HG03066 (cell line): ENCODE measurements at regions not wholly inside any gene's neighbourhood (a gene's known extent, or its start where the extent isn't known, plus 50 kb on each side); places are given as distances from the start of the nearest gene placed in this dataset.

Experiments used
- ATAC-seq: cut with Tn5 transposase; IDR thresholded peaks from one replicate; pipeline ENCODE4 v1.9.1; 2021; ENCODE audit warnings: low read depth; ENCODE audit not compliant: unreplicated experiment

DNA sequence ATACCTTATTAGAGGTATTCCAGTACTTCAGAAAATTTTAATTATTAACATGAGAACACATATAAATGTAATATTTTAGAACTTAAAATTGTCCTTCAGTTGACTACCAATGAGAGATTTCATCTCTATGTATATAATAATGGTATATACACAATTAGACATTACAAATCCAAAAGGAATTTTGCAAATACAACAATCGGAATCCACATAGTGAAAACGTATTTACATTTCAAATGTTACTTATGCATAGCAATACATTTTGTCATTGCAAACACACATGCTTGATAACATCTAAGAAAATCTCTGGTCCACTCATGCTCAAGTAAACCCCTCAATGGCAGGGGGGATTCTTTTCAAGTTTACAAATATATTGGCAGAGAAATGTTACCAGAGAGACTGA lies 2345.2 kb downstream of the PCDH9 start:
- ATAC-seq = no peak

- no peak for ATAC-seq
Measured at GRCh38 chr13:64877176-64877575, 2353.0 kb downstream of the PCDH9 start.

- no peak for ATAC-seq
Measured at GRCh38 chr13:64871742-64872141, 2358.4 kb downstream of the PCDH9 start.

DNA sequence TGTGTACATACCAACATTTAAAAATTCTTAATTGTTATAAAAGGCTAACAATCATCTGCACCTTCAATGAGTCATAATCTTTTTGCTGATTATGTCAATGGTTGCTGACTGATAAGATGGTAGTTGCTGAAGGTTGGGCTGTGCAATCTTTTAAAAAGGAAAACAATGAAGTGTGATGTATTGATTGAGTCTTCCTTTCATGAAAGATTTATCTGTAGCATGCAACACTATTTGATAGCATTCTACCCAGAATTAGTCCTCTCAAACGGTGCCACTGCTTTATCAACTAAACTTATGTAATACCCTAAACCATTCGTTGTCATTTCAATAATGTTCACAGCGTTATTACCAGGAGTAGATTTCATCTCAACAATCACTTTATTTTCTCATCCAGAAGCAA lies 2360.6 kb downstream of the PCDH9 start:
- no peak for ATAC-seq

DNA sequence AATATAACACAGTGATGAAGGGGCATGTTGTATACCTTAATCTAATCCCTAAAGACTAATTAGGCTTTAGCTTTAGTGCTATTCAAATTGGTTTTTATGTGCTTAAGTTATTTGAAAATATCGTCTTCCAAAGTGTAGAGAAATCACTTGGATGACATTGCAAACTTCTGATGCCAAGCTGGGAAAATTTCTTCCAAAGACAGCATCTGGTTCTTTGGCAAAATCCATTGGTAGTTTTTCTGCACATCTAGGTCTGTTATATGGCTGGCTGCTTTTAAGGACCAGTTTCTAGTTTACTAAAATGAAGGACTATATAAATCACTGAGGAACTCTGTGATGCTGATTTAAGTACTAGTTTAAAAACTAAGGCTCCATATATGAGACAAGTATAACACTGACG lies 2362.3 kb downstream of the PCDH9 start:
- no peak for ATAC-seq

GRCh38 chr13:64866331-64866730 lies 2363.8 kb downstream of the PCDH9 start:
- no peak for ATAC-seq

DNA sequence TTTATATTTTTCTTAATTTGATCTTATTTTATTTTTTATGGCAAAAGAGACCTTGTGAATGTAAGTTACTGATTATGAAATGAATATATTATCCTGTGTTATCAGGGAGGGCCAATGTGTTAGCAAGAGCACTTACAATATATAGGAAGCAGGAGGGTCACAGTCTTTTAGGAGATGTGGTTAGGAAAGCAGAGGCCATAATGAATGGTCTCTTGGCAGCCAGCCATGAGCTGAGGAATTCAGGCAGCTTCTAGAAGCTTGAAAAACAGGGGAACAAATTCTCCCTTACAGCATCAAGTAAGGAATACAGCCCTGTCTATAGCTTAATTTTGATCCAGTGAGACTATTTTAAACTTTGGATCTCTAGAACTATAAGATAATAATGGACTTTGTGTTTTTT lies 2374.6 kb downstream of the PCDH9 start:
- ATAC-seq = no peak

- no peak for ATAC-seq
Measured at GRCh38 chr13:64850017-64850416, 2380.1 kb downstream of the PCDH9 start.

DNA sequence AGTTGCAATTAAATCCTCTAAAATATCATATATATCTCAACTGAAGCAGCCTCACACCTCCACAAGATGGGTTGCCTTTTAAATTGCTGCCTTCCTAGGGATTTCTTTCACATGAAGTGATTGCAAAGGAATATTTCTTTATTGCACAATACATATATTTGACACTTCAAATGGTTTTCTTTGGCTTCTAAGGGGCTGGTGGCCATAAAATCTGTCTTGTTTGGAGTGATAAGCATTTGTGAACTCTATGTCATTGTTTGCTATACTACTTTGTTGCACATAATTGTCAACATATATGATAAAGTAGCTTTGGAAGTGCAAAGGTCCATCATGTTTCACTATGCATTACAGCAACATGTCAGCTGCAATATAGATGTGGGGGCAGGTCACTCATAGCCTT lies 2380.9 kb downstream of the PCDH9 start:
- no peak for ATAC-seq

GRCh38 chr13:64847767-64848166 lies 2382.4 kb downstream of the PCDH9 start:
- no peak for ATAC-seq

DNA sequence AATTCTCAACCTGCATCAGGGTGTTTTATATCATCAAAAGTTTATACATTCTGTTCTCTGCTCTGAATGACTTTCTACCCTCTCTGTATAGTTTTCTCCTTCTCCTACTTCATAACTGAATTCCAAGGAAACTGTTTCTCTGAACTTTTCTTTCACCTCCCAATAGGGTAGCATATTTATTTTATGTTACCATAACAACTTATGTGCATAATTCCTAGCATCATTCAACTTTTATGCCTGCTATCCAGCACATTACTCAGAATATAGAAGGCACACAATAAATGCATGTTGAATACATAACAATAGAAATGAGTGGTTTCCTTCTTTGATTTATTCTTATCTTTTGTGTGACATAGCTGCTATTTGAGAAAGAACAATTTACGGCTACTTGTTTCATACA lies 2385.0 kb downstream of the PCDH9 start:
- no peak for ATAC-seq

- no peak for ATAC-seq
Measured at GRCh38 chr13:64819081-64819480, 2411.1 kb downstream of the PCDH9 start.

GRCh38 chr13:64817691-64818090 lies 2412.4 kb downstream of the PCDH9 start:
- ATAC-seq = no peak

GRCh38 chr13:64810750-64811149 lies 2419.4 kb downstream of the PCDH9 start:
- no peak for ATAC-seq

- ATAC-seq = no peak
Measured at GRCh38 chr13:64808704-64809103, 2421.4 kb downstream of the PCDH9 start.

DNA sequence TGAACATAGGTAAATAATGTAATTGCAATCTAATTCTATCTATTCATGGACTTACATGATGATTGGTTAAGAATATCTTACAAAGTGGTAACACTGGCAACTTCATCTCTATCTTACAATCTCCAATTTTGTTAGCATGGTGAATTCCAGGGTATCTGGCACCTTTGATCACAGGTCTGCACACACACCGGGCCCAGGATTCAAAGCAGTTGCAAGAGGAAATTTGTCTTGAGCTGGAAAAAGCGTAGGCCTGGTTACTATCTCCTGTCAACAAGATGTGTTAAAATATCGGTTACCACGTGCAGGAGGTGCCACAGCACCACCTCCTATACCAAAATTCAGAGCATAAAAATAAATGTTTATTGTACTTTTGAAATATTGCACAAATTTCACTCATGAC lies 2428.4 kb downstream of the PCDH9 start:
- no peak for ATAC-seq

- no peak for ATAC-seq
Measured at GRCh38 chr13:64798422-64798821, 2431.7 kb downstream of the PCDH9 start.

GRCh38 chr13:64793592-64793991 lies 2436.5 kb downstream of the PCDH9 start:
- ATAC-seq = no peak

DNA sequence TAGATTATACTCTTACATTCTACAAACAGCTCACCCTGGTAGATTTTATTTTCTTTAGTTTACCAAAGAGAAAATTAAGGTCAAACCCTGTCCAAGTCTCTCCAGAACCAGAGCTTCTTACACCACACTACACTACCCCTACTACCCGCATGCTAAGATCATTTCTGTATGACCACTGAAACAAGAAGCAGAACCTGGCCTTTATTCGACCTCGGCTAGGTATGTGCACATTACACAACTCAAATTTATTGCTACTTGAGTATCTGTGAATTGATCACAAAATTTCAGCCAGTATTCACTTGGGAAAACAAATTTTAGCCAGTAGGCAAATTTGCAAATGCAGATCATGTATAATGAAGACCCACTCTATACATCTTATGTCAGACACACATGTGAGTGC lies 2437.0 kb downstream of the PCDH9 start:
- ATAC-seq = no peak

GRCh38 chr13:64791373-64791772 lies 2438.8 kb downstream of the PCDH9 start:
- ATAC-seq = no peak

GRCh38 chr13:64782466-64782865 lies 2447.7 kb downstream of the PCDH9 start:
- ATAC-seq = no peak

DNA sequence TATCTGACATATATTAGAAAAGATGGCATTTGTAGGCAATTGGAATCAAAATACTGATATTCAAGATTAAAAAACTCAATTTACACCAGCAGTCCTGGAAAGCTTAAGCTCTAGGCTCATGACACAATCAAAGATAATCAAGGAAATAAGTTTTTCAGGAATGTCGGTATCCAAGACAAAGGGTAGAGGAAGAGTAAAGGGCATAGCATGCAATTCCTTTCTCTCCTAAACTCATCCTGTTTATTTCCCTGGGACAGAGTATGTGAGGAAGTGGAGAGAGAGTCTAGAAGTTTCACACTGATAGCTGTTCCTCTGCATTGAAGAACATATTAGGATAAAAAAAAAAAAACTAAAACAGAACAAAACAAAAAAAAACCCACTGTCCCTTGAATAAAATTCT lies 2452.1 kb downstream of the PCDH9 start:
- ATAC-seq = no peak

DNA sequence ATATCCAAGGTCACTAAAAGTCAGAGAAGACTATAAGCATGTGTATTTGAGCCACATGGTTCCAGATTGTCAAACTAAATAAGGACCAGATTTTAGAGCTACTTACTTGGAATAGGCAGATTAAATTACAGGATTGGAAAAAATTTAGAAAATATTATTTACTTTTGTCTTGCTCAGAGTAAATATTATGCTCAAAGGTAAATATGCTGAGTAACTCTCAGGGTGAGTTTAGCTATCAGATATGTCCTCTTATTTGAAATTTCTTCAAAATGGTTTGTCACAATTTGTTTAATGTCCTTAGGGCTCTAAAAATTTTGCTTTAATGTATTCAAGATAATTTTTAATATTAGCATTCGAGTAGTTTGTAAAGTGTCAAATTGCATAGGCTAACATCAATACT lies 2455.2 kb downstream of the PCDH9 start:
- no peak for ATAC-seq

DNA sequence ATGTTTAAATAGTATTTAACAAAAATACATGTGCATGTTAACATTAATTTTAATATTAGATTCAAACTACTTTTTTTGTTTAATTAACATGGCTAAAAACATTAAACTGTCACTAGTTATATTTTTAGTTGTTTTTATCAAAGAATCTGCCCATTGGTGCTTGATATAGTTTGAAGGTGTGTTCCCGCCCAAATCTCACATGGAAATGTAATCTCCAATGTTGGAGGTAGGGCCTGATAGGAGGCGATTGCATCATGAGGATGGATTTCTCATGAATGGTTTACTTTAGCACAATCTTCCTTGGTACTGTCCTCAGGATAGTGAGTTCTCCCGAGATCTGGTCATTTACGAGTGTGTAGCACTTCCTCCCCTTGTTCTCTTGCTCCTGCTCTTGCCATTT lies 2459.4 kb downstream of the PCDH9 start:
- ATAC-seq = no peak
